Bronchial epithelial cell (primary cell): ENCODE measurements at regions not wholly inside any gene's neighbourhood (a gene's known extent, or its start where the extent isn't known, plus 50 kb on each side); places are given as distances from the start of the nearest gene placed in this dataset.
A peak's percentile ranks its signal among the peaks of the same experiment; 100 is the strongest.
"Not testable (repeated sequence)": the region's sequence is repeated elsewhere in the genome, so short reads cannot be mapped to it uniquely, and the experiment has no call there.

Source experiments
- DNase-seq: peaks from one replicate; pipeline ENCODE4 v3.0.0-alpha.2; 2010; ENCODE audit warnings: low read depth
- FAIRE-seq: peaks from 2 replicates; lab custom pipeline; 2011; peaks lifted over from hg19 to GRCh38; lab: Jason Lieb, UNC
- H3K27me3 ChIP-seq: 2 replicates; pipeline ENCODE4 v1.5.1; 2011; ENCODE audit warnings: low read length; ENCODE audit not compliant: control insufficient read depth, insufficient read depth
- H3K36me3 ChIP-seq: 2 replicates; pipeline ENCODE4 v1.5.1; 2011; ENCODE audit warnings: low read length; ENCODE audit not compliant: control insufficient read depth, insufficient read depth
- H3K4me3 ChIP-seq: 2 replicates; pipeline ENCODE4 v1.5.1; 2011; ENCODE audit warnings: mild to moderate bottlenecking, low read depth, low read length, control low read depth
- CTCF ChIP-seq: IDR thresholded peaks from 2 replicates; pipeline ENCODE4 v1.5.1; 2011; ENCODE audit warnings: mild to moderate bottlenecking, moderate library complexity, low read length, control low read depth, inconsistent platforms; ENCODE audit not compliant: insufficient read depth, severe bottlenecking

DNA sequence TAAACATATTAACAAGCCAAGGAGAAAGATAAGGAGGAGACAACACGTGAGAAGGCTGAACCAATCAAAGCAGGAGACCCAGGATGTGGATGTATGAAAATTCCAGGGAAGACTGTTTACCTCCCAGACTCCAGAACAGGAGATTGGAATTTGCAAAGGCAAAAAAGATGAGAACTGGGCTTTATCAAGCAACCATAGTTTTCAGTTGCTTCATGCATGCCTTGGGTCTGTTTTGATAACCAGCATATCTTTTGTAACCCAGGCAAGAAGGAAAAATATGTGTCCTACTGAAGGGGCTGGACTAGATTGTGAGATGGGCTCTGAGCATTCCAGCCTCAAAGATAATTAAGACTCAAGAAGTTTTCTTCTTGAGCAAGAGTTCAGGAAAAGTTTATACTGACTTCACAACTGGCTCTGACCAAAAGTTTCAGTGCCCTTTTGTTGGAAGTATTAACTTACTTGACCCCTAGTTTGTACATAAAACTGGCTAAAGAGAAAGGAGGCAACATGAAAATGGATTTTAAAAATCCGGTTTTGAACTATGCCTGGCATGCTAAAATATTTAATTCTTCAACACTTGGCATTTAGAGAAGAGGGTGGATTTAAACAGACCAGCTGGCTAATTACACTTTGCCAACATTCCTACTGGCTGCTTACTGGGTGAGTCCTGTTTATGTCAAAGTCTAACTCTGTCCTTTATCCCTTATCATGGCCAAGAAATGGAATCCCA is 79.3 kb upstream of the CD28 start:
- H3K36me3 ChIP-seq: no peaks in the 10 kb centered on the region
- FAIRE-seq (no peak), DNase-seq (no peak)
- no peak overlapping the region for H3K4me3 ChIP-seq
- H3K27me3 ChIP-seq: no peaks in the 10 kb centered on the region
- TF ChIP-seq CTCF: no peak

- Histone ChIP-seq H3K27me3 (no peaks in the 10 kb centered on the region), H3K4me3 (no peak overlapping the region), H3K36me3 (no peaks in the 10 kb centered on the region)
- DNase-seq (peak; percentile 34), FAIRE-seq (no peak)
- no peak for TF ChIP-seq CTCF
These were observed 76.7 kb upstream of the CD28 start for GRCh38 chr2:203629699-203630098.

DNA sequence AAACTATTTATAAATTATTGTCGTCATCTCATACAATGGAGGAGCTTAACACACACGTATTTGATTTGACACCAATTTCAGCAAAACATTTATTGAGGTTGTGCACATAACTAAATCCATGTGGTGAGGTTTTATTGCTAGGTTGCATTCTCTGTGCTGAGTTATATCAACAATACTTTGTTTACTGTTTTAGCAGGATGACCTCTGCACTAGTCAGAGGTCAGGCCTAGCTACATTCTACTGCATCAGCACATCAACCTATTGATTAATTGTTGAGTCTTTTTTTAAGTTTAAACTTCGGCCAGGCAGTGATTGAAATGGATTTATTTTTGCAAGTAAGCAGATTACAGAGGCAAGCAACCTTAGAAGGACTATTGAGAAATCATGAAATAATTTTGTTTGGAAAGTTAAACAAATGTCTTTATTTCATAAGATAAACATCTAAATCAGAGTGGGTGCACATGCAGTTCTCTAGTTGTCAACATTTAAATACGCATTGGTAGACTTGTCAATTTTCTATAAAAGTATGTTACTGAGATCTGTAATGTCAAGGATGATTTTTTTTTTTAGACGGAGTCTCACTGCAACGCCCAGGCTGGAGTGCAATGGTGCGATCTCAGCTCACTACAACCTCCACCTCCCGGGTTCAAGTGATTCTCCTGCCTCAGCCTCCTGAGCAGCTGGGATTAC is 75.2 kb upstream of the CD28 start:
- FAIRE-seq (no peak), DNase-seq (no peak)
- Histone ChIP-seq H3K36me3 (no peaks in the 10 kb centered on the region), H3K4me3 (no peak overlapping the region), H3K27me3 (no peaks in the 10 kb centered on the region)
- no peak for TF ChIP-seq CTCF

- DNase-seq (no peak), FAIRE-seq (peak; percentile 72)
- no peaks in the 10 kb centered on the region for H3K27me3 ChIP-seq
- no peaks in the 10 kb centered on the region for H3K36me3 ChIP-seq
- TF ChIP-seq CTCF: no peak
- no peak overlapping the region for H3K4me3 ChIP-seq
These were observed 69.6 kb upstream of the CD28 start for GRCh38 chr2:203636588-203637470.

DNA sequence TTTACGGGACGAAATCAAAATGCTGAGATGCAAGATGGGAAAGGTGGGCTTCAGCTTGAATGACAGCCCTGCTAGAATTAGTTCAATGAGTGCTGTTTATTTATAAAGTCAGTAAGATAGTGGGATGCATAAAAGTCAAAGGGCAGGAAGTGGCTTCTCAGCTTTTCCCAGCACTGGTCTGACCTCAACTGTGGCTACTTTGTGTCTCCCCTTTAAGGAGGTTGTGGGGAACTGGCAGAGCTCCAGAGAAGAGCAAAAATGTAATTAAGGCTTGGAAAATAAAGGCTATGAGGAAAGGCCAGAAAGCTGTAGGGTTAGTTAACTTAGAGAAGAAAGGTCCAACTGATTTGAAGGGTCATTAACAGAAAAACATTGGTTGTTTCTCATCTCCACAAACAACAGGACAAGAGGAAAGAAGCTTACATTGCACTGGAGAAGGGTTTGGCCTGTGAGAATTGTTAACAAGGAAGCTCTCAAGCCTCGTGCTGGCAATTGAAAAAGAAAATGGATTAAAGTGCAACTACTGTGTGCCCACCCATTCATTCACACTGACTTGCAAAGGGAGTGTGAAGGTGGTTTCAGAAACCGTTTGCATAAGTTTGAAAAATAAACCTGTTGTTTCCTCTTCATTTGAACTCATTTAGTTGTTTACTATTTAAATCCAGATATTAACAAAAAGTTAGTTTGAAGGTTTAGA is 68.8 kb upstream of the CD28 start:
- FAIRE-seq: no peak
- DNase-seq: no peak
- H3K27me3 ChIP-seq: no peaks in the 10 kb centered on the region
- no peaks in the 10 kb centered on the region for H3K36me3 ChIP-seq
- H3K4me3 ChIP-seq: no peak overlapping the region
- no peak for TF ChIP-seq CTCF

GRCh38 chr2:203641865-203642264 is 64.6 kb upstream of the CD28 start:
- not testable (repeated sequence) for DNase-seq, FAIRE-seq, H3K27me3 ChIP-seq, H3K4me3 ChIP-seq, H3K36me3 ChIP-seq

DNA sequence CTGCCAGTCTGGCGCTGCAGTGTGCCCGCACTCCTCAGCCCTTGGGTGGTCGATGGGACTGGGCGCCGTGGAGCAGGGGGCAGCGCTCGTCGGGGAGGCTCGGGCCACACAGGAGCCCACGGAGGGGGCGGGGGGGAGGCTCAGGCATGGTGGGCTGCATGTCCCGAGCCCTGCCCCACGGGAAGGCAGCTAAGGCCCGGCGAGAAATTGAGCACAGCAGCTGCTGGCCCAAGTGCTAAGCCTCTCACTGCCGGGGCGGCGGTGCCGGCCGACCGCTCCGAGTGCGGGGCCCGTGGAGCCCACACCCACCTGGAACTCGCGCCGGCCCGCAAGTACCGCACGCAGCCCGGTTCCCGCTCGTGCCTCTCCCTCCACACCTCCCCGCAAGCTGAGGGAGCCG is 63.6 kb upstream of the CD28 start:
- not testable (repeated sequence) for H3K4me3 ChIP-seq, H3K36me3 ChIP-seq, DNase-seq, H3K27me3 ChIP-seq, FAIRE-seq
